AG09319 (cell line): ENCODE measurements at regions not wholly inside any gene's neighbourhood (a gene's known extent, or its start where the extent isn't known, plus 50 kb on each side); places are given as distances from the start of the nearest gene placed in this dataset.

Source experiments
- DNase-seq: peaks from one replicate; pipeline ENCODE4 v3.0.0-alpha.2; 2010; ENCODE audit warnings: low read depth; ENCODE audit errors: extremely low read depth
- CTCF ChIP-seq: IDR thresholded peaks from 2 replicates; pipeline ENCODE4 v1.5.1; 2011; ENCODE audit warnings: low read depth, mild to moderate bottlenecking, inconsistent platforms, low read length, moderate library complexity

- TF ChIP-seq CTCF, result no peak
- no peak for DNase-seq
These were observed 238.8 kb downstream of the BAMBI start for GRCh38 chr10:28915989-28916588.

GRCh38 chr10:28920091-28920490 lies 242.8 kb downstream of the BAMBI start:
- no peak for DNase-seq
- TF ChIP-seq CTCF, result no peak

GRCh38 chr10:28922127-28922526 lies 244.8 kb downstream of the BAMBI start:
- DNase-seq, result no peak
- TF ChIP-seq CTCF, result no peak

- TF ChIP-seq CTCF, result no peak
- DNase-seq, result no peak
These were observed 245.5 kb downstream of the BAMBI start for GRCh38 chr10:28922861-28923260.

- DNase-seq, result no peak
- TF ChIP-seq CTCF, result no peak
These were observed 247.4 kb downstream of the BAMBI start for GRCh38 chr10:28924717-28925116.

- no peak for DNase-seq
- no peak for TF ChIP-seq CTCF
These were observed 247.9 kb downstream of the BAMBI start for GRCh38 chr10:28925121-28925663.

- no peak for DNase-seq
- TF ChIP-seq CTCF, result no peak
These were observed 249.6 kb downstream of the BAMBI start for GRCh38 chr10:28926932-28927331.
